HG02870 (cell line): ENCODE measurements at regions not wholly inside any gene's neighbourhood (a gene's known extent, or its start where the extent isn't known, plus 50 kb on each side); places are given as distances from the start of the nearest gene placed in this dataset.
"Not testable (repeated sequence)": the region's sequence is repeated elsewhere in the genome, so short reads cannot be mapped to it uniquely, and the experiment has no call there.

Experiments used
- ATAC-seq: cut with Tn5 transposase; IDR thresholded peaks from one replicate; pipeline ENCODE4 v1.9.1; 2021; ENCODE audit warnings: mild to moderate bottlenecking, moderate library complexity; ENCODE audit not compliant: unreplicated experiment

DNA sequence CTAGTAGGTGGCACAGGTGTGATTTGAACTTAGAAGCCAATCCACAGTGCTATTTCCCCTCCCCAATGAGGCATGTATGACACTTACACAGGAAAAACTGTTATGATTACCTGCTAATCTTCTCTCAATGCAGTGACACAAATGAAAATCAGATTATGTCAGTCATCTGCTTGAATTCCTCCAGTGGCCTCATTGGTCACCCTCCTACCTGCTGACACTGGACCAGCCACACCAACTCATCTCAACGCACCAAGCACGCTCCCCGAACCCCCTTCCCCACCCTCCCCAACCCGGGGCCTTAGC, 82.2 kb upstream of the SEC11C start:
- no peak for ATAC-seq

DNA sequence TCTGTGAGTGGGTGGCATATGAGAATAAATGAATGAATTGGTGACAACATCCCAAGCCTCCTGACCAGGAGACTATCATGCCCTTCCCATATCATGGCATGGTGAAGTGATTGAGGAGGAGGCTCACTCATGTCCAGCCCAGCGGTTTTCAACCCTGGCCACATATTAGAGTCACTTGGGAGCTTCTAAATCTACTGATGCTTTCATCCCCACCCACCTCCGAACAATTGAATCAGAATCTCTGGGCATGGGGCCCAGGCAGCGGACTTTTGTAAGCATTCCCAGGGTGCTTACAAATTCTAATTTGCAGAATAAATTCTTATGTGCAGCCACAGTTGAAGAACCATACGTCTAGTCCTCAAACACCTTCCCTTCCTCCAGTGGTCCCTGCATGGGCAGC, 81.7 kb upstream of the SEC11C start:
- no peak for ATAC-seq

DNA sequence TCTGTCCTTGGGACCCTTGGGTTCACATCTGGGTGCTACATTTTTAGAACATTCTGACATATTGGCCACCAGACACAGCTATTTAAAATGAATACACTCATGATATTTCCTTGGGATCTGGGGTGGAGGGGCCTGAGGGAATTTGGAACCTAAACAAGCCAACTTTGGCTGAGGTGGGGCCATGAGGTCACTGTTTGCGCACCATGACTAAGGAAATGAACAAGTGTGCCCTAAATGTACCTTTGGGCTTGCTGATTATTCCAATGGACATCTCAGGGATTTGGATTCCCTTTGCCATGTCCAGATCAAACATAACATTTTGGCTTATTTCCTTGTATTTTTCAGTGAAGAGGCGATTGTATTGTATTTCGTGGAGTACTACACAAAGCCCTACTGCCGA, 80.5 kb upstream of the SEC11C start:
- ATAC-seq, result no peak

DNA sequence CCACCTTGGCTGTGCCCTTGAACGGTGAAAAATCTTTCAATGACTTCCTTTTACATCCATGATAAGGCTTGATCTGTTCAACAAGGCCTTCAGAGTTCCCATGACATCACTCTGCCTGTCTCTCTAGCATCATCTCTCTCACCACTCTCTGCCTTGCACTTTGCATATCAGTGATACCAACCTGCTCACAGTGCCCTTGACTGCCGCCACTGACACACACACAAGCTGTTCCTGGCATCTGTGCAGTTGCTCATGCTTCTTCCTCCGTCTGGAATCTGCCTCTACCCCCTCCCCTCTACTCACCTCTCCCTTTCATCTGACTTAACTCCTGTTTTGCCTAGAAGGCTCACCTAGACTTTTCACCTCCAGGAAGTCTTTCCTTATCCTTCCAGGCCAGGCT, 79.1 kb upstream of the SEC11C start:
- no peak for ATAC-seq

DNA sequence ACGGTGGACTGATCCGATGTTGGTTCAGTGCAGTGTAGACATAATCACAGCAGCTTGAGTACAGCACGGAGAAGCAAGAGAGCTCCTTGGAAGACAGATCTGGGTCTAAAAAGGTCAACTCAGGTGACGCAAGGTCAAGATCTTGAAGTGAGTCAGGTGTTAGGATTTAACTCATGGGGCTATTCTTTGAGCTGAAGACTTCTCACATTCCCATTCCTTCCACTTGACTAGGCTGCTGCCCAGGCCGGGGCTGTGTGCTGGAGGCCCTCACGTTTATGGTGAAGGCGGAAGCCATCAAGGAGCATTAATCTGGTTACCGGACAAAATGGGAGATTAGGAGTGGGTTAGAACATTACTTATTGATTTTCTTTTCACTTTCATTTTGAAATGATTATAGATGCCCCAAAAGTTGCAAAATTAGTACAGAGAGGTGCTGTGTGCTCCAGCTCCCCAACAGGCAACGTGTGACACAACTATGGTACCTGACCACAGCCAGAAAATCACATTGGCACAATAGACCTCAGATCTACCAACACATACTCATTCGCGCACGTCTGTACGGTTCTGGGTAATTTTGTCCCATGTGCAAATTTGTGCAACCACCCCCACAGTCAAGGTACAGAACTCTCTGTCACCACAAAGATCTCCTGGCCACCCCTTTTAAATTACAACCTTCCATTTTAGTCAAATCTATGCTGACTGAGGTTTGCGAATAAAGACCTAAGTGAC, 77.6 kb upstream of the SEC11C start:
- no peak for ATAC-seq

DNA sequence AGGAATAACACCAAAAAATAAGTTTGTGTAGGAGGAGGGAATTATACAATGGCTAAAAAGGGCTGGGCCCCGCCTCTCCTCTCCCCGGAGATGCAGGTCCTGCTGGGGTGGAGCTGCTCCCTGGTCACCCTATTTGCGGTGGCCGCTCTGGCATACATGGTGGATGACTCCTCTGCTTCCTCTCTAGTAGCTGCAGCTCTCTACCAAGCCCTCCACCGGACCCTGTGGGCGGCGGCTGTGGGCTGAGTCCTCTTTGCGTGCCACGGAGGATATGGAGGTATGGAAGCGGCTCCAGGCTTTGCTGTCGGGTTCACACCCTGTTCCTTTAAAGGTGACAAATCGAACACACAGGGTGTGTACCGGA, 77.1 kb upstream of the SEC11C start:
- ATAC-seq, result no peak

DNA sequence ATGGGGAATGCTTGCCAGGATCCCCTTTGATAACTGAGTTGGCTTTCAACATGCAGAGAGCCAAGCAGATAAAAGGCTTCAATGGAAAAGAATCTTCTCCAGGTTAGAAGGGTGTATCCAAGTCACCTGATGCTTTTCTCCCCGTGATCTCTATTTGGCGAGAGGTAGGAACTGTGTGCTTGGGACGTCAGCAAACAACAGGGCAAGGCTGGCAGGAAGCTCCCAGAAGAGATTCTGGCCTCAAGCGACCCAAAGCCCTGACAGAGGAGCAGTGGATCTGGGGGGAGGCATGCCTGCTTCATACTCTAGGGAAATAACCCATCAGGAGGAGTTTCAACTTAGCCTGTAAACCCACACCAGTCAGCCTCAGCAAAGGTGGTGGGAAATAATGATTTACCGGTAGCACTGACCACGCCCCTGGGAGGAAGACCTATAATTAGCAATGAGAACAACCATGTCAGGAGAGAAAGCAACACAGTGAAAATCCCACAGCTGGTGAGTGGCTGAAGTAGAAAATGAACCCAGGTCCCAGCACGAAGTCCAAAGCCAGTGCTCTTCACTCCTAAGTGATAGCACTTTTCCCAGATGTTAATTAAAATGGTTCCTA, 76.3 kb upstream of the SEC11C start:
- no peak for ATAC-seq

DNA sequence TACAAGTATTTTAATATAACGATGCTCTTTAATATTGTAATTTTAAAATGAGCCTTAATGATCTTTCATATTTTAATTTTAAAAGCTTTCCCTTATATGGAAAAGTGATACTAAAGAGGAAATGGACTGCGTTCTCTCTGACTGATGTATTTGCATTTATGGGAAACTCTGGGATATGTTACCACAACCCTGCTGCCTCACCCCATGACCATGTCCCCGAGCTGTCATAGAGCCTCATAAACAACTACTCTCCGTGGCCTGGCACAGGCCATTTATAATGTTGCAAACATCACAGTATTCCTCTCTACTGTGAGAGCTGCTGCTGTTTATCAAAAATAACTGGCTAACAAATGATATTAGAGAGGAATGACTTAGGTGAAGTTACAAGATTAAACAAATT, 75.8 kb upstream of the SEC11C start:
- no peak for ATAC-seq

DNA sequence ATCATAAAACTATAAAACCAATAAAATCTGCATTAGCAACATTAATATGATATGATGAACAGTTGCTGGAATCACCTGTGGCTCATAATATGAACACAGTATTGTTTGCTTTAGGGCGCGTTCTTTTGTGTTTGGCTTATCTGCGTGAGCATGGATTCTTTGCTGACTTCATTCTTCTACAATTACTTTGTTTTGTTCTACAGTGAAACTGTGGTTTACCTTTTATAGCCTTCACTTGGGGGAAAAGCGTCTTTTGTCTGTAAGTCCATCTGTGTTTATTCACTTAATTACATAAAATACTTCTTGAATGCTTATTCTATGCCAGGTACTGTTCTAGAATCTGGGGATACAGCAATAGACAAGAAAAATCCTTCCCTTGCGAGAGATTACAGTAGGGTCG, 74.0 kb upstream of the SEC11C start:
- no peak for ATAC-seq

DNA sequence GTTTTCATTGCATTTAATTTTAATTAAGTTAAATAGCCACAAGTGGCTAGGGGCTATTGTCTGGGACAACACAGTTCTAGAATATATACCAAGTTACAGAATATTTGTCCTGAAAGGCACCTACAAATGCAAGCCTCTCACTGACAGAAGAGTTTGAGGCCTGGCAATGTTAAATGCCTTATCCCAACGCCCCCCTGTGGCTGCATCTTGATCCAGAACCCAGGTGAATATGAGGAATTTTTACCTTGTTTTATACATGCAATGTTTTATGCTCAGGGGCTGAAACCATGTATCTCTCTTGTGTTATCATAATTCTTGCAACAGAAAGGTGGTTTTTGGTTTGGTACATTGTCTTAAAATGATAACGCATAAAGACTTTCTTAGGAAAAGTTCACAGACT, 71.8 kb upstream of the SEC11C start:
- no peak for ATAC-seq

DNA sequence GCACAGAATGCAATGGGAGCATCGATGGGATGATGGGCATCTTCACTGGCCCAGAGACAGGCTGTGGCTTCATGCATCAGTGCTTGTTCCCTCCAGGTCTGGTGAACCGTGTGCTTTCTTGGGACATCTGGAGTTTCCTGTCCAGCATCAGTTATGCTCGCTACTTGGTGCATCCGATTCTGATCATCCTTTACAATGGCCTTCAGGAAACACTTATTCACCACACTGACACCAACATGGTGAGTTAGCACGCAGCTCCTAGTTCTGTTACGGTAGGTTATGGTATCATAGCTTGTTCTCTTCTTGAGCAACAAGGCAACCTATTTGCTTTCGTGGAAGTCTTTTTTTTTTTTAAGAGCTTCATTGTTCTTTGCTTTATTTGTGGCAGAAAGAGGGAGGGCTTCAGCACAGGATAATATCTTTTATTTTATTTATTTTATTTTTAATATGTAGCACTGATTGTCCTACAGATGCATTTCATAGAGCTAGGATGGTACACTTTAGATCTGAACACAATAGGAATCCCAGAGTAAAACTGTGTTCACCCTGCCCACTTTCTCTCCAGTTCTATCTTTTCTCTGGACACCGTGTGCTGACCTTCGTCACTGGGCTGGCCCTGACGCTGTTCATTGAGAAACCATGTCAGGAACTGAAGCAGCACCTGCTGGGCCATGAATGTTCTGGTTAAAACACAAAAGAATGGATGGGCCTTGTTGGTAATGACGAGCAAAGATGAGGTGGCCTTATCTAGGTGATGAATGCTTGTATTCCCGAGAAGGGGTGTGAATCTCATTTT, 71.2 kb upstream of the SEC11C start:
- no peak for ATAC-seq

DNA sequence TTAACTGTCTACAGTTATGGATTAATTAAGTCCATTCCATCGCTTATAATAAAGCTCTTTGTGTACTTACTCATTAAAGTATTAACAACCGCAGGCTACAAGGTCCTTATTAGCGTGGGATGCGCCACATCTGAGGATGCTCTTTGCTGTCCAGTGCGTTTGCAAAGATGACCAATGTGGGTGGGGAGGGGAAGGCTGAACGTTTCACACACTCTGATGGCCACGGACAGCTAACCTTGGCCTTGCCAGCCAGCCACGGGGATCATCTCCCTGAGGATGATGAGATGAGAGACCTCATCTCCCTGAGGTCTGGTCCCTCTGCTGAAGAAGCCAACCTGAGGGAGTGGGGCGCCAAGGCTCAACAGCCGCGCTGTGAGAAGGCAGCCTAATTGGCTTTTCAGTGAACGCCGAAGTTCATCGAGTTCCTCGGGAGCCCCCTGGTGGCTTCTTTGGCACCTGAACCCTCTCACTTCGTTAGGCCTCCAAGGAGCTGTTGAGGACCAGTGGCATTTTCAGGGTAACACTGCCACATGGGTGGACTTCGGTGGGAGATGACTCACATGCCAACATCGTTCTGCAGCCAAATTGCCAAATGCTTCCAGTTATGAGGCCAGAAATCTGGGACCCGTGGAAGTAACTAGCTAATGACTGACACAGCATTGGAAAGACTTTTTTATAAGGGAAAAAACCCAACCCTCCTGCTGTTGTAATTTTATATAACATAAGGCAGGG, 69.3 kb upstream of the SEC11C start:
- peak; percentile 55 for ATAC-seq

DNA sequence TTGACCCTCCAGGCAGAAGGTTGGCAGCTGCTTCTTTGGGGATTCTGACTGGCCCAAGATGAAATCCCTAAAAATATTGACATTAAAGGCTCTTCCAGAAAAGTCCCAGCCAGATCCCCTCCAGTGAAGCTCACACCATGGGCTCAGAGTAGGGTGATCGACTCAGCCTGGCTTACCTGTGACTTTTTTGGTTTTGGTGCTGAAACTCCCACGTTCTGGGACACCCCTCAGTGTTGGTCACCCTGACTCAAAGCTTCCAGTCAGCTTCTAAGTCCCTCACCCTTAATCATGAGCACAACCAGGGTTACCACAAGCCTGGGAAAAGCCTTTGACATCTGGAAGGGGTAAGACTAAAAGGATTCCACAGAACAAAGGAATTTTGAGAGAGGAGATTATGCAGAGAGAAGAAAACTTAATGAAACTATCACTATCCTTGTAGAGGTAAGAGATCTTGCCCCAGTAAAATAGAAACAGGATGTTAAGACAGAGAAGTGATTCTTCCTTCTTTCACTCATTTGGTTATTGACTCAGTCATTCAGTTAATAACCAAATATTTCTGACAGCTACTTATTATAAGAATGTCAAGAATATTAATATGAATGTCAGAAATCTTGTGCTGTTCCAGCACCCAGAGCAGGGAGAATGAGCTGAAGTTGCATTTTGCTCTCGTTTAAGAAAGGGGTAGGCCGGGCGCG, 66.8 kb upstream of the SEC11C start:
- peak; percentile 59 for ATAC-seq

DNA sequence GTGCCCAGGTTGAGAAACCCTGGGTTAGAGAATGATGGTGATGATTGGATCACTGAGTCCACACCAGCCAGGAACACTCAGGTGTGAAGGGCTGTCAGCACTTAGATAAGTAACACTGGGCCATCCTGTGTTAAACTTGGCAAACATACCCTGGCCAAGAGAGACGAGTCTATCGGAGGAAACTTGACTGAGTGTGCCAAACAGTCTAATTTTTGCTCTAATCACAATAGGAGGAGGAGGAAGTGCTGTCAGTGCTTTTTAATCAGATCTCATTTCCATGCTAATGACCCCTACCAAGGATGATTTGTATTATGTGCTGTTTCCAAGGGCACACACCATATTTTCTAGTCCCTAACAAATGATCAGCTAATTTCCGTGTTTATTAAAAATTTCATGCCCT, 63.8 kb upstream of the SEC11C start:
- ATAC-seq, result no peak

DNA sequence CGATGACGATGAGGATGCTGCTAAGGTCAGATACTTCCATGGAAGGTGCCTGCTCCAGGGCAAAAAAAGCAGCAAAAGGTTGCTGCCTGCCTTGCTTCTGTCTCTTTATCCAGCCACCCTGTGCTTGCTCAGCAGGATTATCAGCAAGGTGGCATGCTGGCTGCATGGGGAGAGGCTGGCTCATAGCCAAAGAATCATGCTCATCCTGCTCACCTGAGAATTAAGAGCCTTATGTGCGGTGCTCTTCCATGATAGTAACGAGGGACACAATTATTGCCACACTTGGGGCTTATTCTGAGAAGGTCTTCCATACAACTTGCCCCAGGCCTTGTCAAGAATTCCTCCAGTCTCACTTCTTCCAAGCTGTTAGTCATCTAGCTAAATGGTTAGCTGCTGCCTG, 60.4 kb upstream of the SEC11C start:
- no peak for ATAC-seq

DNA sequence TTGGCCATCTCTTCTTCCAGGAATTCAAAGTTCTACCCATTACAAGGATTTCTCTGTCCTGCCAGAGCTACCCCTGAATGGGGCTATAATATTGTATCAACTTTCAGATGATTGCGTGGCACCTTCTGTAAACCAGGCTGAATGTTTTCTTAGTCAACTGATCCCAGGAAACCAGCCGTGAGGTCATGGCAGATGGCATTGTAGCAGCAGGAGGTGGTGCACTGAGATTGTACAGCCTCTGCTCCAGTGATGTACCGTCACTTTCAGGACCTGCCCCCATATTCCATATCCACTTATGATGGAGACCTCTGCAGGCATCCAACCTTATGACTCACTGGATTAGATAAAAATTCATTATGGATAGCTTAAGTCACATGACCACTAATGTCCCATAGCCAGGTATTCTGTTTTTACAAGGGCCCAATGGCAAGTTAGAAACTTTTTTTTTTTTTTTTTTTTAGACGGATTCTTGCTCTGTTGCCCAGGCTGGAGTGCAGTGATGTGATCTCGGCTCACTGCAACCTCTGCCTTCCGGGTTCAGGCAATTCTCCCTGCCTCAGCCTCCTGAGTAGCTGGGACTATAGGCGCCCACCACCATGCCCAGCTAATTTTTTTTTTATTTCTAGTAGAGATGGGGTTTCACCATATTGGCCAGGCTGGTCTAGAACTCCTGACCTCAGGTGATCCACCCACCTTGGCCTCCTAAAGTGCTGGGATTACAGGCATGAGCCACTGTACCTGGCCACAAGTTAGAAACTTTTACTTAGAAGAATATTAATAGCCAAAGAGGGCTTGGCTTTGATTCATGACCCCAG, 59.8 kb upstream of the SEC11C start:
- not testable (repeated sequence) for ATAC-seq

DNA sequence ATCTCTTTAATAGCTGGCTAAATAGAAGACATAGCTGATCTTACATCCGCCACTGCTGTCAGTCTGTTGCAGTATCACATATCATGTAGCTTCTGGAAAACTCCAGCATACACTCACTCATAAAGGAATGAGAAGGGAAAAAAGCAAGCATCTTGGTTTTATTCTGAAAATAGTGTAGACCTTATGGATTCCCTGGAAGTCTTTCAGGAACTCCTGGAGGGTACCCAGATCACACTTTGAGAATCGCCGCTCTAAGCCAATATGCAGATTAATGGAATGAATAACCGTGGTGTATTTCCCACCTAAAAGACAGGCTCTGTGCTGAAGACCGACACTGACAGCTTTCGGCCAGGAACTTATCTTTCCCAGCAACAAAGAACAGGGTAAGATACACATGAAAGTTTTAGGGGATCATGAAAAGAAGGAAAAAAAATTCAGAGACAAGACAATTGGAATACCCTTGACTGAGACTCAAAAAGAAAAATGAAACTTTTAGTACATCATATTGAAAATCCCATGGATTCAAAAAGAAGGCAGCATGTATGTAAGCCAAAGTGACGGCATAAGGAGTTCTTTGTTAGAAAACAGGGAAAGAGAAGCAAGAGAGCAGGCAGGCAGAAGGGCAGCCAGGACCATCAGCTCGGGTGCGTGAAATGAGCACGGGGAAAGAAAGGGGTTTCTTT, 56.4 kb upstream of the SEC11C start:
- no peak for ATAC-seq

DNA sequence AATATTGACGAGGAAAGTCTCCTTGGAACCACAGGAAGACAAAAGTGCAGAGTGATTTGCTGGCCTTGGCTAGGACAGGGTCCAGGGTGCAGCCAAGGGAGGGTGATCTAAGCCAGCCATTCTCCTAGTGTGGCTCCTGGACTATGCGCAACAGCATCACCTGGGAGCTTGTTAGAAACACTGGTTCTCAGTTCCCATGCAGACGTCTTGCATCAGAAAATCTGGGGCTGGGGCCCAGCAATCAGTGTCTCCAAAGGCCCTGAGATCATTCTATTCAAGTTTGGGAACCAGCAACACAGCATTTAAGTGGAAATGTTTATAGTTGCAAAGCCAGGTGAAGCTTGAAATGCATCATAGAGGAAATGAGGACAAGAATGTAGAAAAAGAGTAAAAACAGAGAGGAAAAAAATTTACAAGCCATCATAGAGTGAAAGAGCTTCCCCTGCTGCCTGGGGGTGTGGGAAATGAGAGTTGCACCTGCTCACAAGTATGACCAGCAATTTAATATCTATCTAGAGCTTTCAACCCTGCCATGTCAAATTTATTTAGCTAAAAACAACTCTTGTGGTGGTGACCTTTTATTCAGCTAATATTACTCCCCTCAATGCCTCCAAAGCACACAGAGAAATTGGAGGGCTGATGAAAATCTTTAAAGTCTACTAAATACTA, 54.4 kb upstream of the SEC11C start:
- ATAC-seq, result no peak

DNA sequence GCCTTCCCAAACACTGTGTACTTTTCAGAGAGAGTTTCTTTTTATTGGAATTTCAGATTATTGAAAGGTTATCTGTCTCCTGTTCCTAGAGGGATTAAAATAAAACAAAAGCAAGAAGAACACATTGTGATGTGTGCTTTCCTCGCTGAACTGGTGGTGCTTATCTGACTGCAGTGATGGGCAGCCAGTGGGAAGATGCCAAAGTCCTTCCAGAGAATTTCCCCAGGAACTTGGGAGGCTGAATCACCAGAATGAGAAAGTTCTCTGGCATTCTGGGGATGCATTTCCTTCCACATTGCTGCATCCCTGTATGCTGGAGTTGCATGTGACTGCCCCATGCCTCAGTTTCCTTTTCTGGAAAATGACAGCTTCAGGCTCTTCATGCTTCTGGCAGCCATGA, 53.9 kb upstream of the SEC11C start:
- no peak for ATAC-seq
